ENCODE measurements at regions not wholly inside any gene's neighbourhood (a gene's known extent, or its start where the extent isn't known, plus 50 kb on each side); places are given as distances from the start of the nearest gene placed in this dataset.

DNA sequence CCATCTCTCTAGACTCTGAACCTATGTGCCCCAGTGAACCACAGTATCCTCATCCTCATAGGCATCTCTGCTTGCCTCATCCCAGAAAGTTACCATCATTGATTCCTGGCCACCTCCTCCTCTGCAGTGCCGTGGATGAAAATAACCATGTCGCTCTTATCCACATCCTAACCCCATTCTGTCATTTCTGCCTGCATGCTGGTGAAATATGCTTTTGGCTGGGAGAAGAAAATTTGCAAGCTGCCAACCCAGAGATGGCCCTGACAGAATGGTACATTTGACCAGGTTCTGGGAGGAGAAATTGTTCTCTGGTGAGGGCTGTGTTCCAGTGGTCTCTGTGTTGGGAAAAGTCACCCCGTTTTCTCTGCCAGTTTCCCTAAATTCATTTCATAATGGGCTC, 149.7 kb downstream of the NMUR2 start:
- TF ChIP-seq ZNF157 (tag by site-specific recombination; IDR thresholded peaks at IDR 0.05) (no peak), ZNF561 (tag by site-specific recombination; IDR thresholded peaks at IDR 0.05; ENCODE audit: borderline replicate concordance) (no peak), ZNF146 (tag by site-specific recombination; IDR thresholded peaks at IDR 0.05) (no peak)
- TF ChIP-seq, protein P1, sequence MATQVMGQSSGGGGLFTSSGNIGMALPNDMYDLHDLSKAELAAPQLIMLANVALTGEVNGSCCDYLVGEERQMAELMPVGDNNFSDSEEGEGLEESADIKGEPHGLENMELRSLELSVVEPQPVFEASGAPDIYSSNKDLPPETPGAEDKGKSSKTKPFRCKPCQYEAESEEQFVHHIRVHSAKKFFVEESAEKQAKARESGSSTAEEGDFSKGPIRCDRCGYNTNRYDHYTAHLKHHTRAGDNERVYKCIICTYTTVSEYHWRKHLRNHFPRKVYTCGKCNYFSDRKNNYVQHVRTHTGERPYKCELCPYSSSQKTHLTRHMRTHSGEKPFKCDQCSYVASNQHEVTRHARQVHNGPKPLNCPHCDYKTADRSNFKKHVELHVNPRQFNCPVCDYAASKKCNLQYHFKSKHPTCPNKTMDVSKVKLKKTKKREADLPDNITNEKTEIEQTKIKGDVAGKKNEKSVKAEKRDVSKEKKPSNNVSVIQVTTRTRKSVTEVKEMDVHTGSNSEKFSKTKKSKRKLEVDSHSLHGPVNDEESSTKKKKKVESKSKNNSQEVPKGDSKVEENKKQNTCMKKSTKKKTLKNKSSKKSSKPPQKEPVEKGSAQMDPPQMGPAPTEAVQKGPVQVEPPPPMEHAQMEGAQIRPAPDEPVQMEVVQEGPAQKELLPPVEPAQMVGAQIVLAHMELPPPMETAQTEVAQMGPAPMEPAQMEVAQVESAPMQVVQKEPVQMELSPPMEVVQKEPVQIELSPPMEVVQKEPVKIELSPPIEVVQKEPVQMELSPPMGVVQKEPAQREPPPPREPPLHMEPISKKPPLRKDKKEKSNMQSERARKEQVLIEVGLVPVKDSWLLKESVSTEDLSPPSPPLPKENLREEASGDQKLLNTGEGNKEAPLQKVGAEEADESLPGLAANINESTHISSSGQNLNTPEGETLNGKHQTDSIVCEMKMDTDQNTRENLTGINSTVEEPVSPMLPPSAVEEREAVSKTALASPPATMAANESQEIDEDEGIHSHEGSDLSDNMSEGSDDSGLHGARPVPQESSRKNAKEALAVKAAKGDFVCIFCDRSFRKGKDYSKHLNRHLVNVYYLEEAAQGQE (tag by site-specific recombination; IDR thresholded peaks at IDR 0.05): no peak
- TF ChIP-seq, protein P2, sequence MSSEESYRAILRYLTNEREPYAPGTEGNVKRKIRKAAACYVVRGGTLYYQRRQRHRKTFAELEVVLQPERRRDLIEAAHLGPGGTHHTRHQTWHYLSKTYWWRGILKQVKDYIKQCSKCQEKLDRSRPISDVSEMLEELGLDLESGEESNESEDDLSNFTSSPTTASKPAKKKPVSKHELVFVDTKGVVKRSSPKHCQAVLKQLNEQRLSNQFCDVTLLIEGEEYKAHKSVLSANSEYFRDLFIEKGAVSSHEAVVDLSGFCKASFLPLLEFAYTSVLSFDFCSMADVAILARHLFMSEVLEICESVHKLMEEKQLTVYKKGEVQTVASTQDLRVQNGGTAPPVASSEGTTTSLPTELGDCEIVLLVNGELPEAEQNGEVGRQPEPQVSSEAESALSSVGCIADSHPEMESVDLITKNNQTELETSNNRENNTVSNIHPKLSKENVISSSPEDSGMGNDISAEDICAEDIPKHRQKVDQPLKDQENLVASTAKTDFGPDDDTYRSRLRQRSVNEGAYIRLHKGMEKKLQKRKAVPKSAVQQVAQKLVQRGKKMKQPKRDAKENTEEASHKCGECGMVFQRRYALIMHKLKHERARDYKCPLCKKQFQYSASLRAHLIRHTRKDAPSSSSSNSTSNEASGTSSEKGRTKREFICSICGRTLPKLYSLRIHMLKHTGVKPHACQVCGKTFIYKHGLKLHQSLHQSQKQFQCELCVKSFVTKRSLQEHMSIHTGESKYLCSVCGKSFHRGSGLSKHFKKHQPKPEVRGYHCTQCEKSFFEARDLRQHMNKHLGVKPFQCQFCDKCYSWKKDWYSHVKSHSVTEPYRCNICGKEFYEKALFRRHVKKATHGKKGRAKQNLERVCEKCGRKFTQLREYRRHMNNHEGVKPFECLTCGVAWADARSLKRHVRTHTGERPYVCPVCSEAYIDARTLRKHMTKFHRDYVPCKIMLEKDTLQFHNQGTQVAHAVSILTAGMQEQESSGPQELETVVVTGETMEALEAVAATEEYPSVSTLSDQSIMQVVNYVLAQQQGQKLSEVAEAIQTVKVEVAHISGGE (tag by site-specific recombination; conservative IDR thresholded peaks at IDR 0.05; ENCODE audit: low read depth): no peak
- TF ChIP-seq, protein P3, sequence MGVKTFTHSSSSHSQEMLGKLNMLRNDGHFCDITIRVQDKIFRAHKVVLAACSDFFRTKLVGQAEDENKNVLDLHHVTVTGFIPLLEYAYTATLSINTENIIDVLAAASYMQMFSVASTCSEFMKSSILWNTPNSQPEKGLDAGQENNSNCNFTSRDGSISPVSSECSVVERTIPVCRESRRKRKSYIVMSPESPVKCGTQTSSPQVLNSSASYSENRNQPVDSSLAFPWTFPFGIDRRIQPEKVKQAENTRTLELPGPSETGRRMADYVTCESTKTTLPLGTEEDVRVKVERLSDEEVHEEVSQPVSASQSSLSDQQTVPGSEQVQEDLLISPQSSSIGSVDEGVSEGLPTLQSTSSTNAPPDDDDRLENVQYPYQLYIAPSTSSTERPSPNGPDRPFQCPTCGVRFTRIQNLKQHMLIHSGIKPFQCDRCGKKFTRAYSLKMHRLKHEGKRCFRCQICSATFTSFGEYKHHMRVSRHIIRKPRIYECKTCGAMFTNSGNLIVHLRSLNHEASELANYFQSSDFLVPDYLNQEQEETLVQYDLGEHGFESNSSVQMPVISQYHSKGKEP (tag by site-specific recombination; IDR thresholded peaks at IDR 0.05): no peak
- TF ChIP-seq, protein P4, sequence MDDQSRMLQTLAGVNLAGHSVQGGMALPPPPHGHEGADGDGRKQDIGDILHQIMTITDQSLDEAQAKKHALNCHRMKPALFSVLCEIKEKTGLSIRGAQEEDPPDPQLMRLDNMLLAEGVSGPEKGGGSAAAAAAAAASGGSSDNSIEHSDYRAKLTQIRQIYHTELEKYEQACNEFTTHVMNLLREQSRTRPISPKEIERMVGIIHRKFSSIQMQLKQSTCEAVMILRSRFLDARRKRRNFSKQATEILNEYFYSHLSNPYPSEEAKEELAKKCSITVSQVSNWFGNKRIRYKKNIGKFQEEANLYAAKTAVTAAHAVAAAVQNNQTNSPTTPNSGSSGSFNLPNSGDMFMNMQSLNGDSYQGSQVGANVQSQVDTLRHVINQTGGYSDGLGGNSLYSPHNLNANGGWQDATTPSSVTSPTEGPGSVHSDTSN (CRISPR knock-in tag; IDR thresholded peaks at IDR 0.05): no peak
